Retina (tissue), 1 donor: ENCODE measurements at regions not wholly inside any gene's neighbourhood (a gene's known extent, or its start where the extent isn't known, plus 50 kb on each side); places are given as distances from the start of the nearest gene placed in this dataset.
"Not testable (repeated sequence)": the region's sequence is repeated elsewhere in the genome, so short reads cannot be mapped to it uniquely, and the experiment has no call there.

ENCODE experiments used
- DNase-seq: peaks from one replicate; pipeline ENCODE4 v3.0.0-alpha.2; 2016

GRCh38 chr13:62781866-62782265, 1366.2 kb upstream of the PCDH20 start:
- DNase-seq, result no peak

- no peak for DNase-seq
These were observed 1363.5 kb upstream of the PCDH20 start for GRCh38 chr13:62779161-62779560.

GRCh38 chr13:62767473-62767872, 1351.8 kb upstream of the PCDH20 start:
- no peak for DNase-seq

- DNase-seq, result no peak
These were observed 1345.1 kb upstream of the PCDH20 start for GRCh38 chr13:62760724-62761123.

GRCh38 chr13:62747629-62748028, 1332.0 kb upstream of the PCDH20 start:
- no peak for DNase-seq

GRCh38 chr13:62747152-62747551, 1331.5 kb upstream of the PCDH20 start:
- DNase-seq, result no peak

- not testable (repeated sequence) for DNase-seq
These were observed 1314.1 kb upstream of the PCDH20 start for GRCh38 chr13:62729746-62730145.

GRCh38 chr13:62721893-62722292, 1306.2 kb upstream of the PCDH20 start:
- no peak for DNase-seq

- not testable (repeated sequence) for DNase-seq
These were observed 1296.3 kb upstream of the PCDH20 start for GRCh38 chr13:62711948-62712347.

- DNase-seq, result peak; percentile 19
These were observed 1295.1 kb upstream of the PCDH20 start for GRCh38 chr13:62710787-62711186.

- DNase-seq, result no peak
These were observed 1290.4 kb upstream of the PCDH20 start for GRCh38 chr13:62706048-62706447.

GRCh38 chr13:62704875-62705274, 1289.2 kb upstream of the PCDH20 start:
- DNase-seq, result peak; percentile 39

GRCh38 chr13:62702502-62702901, 1286.9 kb upstream of the PCDH20 start:
- DNase-seq, result no peak

- peak; percentile 49 for DNase-seq
These were observed 1282.1 kb upstream of the PCDH20 start for GRCh38 chr13:62697701-62698100.

GRCh38 chr13:62696490-62696889, 1280.8 kb upstream of the PCDH20 start:
- DNase-seq, result no peak

- no peak for DNase-seq
These were observed 1272.1 kb upstream of the PCDH20 start for GRCh38 chr13:62687732-62688131.

GRCh38 chr13:62684359-62684758, 1268.7 kb upstream of the PCDH20 start:
- no peak for DNase-seq

- DNase-seq, result no peak
These were observed 1267.1 kb upstream of the PCDH20 start for GRCh38 chr13:62682788-62683187.

GRCh38 chr13:62678039-62678438, 1262.4 kb upstream of the PCDH20 start:
- DNase-seq, result no peak

GRCh38 chr13:62663767-62664166, 1248.1 kb upstream of the PCDH20 start:
- no peak for DNase-seq

GRCh38 chr13:62659365-62659764, 1243.7 kb upstream of the PCDH20 start:
- no peak for DNase-seq

GRCh38 chr13:62653371-62653770, 1237.7 kb upstream of the PCDH20 start:
- no peak for DNase-seq

GRCh38 chr13:62643799-62644524, 1228.3 kb upstream of the PCDH20 start:
- DNase-seq, result no peak

GRCh38 chr13:62643007-62643483, 1227.4 kb upstream of the PCDH20 start:
- DNase-seq, result no peak

- DNase-seq, result no peak
These were observed 1219.5 kb upstream of the PCDH20 start for GRCh38 chr13:62635161-62635560.
